ENCODE measurements at regions not wholly inside any gene's neighbourhood (a gene's known extent, or its start where the extent isn't known, plus 50 kb on each side); places are given as distances from the start of the nearest gene placed in this dataset.
A peak's percentile ranks its signal among the peaks of the same experiment; 100 is the strongest.
"Not testable (repeated sequence)": the region's sequence is repeated elsewhere in the genome, so short reads cannot be mapped to it uniquely, and the experiment has no call there.

DNA sequence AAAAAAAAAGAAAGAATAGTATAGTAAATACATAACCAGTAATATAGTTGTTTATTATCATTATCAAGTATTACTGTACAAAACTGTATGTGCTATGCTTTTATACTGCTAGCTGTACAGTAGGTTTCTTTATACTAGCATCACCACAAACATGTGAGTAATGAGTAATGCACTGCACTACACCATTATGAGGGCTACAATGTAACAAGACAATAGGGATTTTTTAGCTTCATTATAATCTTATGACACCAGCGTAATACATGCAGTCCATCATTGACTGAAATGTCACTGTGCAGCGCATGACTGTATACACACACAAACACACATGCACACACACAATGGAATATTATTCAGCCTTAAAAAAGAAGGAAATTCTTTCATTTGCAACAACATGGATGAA lies 111.5 kb upstream of the ZBED5 start:
- no peak for DNase-seq (ENCODE audit: low read depth)

DNA sequence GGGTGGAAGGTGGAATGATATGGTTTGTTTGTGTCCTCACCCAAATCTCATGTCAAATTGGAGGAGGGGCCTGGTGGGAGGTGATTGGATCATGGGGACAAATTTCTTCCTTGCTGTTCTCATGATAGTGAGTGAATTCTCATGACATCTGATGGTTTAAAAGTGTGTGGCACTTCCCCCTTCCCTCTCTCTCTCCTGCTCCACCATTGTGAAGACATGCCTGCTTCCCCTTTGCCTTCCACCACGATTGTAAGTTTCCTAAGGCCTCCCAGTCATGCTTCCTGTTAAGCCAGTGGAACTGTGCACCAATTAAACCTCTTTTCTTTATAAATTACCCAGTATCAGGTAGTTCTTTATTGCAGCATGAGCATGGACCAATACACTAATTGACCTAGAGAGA lies 99.0 kb upstream of the ZBED5 start:
- not testable (repeated sequence) for DNase-seq (ENCODE audit: low read depth)

DNA sequence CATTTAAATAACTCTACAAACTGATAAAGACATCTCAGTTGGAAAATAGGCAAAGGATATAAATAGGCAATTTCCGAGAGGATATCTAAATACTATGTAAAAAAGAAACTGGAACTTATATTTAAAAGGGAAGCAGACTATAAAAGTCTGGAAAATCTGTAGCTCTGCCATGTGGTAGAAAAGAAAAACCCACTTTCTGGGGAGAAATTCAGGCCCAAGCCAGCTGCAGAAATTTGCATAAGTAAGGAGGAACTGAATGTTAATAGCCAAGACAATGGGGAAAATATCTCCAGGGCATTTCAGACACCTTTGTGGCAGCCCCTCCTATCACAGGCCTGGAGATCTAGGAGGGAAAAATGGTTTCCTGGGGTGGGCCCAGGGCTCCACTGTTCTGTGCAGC lies 97.8 kb upstream of the ZBED5 start:
- no peak for DNase-seq (ENCODE audit: low read depth)

DNA sequence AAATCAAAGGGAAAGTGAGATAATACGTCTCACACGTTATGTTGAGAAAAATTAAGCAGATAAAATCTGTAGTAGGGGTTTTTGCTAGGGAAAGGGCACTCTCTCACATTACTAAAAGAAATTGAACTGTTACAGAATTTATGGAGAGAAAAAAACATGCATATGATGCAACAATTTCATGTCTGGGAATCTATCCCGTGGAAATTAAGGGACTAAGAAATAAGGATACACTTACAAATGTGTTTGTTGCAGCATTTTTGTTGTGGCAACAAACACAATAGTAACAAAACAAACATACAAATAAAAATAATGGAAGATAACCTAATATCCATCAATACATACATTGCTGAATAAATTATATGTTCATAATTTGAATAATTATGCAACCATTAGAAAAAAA lies 96.3 kb upstream of the ZBED5 start:
- no peak for DNase-seq (ENCODE audit: low read depth)

DNA sequence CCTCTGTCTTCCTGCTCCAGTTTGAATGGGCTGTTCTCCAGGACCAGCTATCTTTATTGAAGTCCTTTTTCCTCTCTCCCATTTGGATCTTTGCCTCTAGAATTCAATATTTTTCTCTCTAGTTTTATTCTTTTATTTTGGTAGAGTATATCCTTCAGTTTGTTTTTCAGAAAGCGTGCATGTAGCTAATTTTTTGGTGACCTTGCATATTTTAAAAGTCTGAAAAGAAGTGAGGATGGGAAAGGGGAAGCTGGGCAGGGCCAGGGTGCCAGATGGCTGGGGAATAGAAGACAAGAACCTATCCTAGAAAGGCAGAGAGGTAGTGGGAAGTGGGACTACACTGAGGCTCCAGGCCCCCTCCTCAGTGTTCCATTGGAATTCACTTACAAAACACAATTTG lies 95.0 kb upstream of the ZBED5 start:
- DNase-seq (ENCODE audit: low read depth), result no peak

DNA sequence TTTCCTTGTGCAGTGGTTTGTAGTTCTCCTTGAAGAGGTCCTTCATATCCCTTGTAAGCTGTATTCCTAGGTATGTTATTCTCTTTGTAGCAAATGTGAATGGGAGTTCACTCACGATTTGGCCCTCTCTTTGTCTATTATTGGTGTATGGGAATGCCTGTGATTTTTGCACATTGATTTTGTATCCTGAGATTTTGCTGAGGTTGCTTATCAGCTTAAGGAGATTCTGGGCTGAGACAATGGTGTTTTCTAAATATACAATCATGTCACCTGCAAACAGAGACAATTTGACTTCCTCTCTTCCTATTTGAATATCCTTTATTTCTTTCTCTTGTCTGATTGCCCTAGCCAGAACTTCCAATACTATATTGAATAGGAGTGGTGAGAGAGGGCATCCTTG lies 90.1 kb upstream of the ZBED5 start:
- not testable (repeated sequence) for DNase-seq (ENCODE audit: low read depth)

DNA sequence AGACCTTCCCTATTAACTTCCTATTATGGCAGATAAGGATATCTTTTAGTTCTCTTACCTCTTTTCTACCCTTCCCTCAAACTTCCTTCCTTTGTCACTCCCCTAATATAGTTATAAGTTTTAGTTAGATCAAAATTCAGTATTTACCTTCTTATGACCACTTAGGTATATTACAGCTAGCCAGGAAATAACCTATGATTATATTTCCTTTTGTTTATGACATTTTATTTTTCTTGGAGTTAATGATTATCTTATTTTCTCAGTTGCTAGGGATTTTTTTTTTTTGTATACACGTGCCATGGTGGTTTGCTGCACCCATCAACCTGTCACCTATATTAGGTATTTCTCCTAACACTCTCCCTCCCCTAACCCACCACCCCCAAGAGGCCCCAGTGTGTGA lies 88.2 kb upstream of the ZBED5 start:
- DNase-seq (ENCODE audit: low read depth), result no peak

DNA sequence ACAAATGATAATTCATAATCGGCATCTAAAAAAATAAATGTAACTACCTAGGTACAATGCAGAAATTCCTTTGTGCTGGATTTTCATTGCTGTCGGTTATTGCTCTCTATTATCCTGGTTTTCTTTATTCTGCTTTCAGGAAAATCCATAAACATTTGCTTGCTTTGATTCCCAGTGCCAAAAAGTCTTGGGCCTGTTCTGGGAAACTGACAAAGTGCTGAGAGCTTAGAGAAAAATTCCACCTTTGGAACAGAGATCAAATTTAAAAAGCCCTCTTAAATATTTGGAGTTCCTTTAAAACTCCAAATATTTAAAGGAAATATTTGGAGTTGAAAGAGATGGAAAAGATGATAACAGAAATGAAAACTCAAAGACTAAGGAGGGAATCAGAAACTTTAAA lies 87.3 kb upstream of the ZBED5 start:
- no peak for DNase-seq (ENCODE audit: low read depth)

DNA sequence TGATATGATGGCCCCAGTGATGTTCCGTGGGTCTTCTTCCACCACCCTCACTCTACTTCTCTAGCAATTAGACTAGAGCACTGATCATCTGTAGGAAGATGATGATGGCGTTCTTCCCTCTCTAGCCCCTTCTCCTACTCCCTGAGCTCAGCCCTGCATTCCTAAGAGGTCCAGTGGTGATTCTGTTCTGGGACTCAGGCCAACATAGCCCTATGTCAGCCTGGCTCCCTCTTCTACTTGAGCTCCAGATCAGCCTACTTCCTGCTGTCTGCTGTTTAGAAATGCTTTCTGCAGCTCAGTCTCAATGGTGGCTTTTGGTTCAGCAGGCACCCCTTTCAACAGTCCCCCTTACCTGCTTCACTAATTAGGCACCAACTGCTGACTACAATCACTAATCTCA lies 86.1 kb upstream of the ZBED5 start:
- no peak for DNase-seq (ENCODE audit: low read depth)

DNA sequence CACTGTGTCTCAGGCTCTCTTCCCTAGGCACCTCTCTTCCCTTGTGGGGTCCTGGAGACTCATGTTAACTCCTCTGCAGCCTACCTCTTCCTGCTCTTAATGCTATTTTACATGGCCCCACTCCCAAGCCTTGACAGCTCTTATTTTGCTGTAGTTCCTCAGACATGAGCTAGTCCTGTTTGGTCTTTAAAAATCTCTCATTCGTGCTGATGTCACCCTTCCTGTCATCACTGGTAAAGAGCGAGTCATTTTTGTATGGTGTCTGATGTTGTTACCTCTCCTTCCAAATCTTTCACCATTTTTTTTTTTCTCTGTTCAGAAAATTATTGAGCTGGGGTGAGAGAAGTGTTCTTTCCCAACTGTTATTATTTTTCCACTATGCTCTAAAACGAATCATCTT lies 84.8 kb upstream of the ZBED5 start:
- no peak for DNase-seq (ENCODE audit: low read depth)

DNA sequence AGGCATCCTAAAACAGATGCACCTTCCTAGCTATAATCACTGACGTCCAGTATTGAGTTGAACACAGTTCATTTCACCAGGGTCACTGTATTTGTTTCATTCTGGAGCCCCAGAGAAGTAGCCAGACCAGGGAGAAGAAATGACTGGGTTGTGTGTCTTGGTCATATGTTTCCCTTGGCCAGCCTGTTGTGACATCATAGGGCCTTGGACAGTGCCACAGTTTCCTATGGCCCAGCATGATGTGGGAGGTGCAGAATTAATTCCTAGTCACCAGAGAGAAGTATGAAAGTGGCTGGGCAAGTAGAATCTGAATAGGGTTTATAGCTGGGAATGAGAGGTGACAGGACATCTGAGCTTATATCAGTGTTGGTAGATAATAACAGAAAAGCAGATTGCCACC lies 84.0 kb upstream of the ZBED5 start:
- no peak for DNase-seq (ENCODE audit: low read depth)

DNA sequence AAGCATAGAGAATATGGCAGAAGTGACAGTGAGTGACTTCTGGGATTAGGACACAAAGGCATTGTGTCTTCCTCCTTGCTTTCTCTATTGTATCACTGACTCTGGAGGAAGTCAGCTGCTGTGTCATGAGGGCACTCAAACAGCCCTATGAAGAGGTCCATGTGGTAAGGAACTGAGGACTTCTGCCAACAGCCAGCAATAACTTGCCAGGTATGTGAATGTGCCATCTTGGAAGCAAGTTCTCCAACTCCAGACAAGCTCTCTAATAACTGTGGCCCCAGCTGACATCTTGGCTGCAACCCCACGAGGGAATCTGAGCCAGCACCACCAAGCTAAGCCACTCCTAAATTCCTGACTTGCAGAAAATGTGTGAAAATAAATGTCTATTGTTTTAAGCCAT lies 83.6 kb upstream of the ZBED5 start:
- DNase-seq (ENCODE audit: low read depth), result peak; percentile 73

DNA sequence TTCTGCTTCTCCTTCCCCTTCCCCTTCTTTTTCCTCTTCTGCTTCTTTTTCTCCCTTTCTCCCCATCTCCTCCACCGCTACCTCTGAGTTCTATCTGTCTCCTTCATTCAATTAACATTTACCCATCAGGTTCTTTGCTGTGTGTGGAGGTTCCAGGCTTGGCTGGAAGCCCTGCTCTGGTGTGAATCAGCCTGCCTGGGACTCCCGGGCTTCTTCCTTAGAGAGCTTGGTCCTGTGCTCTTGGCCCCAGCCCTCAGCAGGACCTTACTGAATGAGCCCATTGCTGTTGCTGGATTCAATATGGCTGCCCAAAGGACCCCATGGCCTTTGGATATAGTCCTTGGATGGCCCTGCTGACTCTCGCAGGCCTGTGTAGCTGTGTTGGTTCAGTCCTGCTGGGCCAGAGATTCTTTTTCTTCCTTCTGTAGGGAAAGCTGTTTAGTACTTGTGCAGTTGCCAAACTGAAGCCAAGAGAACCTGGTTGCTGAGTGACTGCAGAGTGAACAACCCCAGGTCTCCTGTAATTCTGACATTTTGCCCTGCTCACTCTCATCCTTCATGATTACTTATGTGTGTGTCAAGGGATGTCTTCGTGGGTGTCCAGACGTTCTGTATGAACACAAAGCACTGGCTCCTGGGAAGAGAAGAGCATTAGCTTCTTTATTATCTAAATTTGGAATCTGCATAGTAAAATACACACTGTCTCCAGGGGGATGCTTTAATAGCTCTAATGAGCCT lies 81.0 kb upstream of the ZBED5 start:
- DNase-seq (ENCODE audit: low read depth), result no peak

DNA sequence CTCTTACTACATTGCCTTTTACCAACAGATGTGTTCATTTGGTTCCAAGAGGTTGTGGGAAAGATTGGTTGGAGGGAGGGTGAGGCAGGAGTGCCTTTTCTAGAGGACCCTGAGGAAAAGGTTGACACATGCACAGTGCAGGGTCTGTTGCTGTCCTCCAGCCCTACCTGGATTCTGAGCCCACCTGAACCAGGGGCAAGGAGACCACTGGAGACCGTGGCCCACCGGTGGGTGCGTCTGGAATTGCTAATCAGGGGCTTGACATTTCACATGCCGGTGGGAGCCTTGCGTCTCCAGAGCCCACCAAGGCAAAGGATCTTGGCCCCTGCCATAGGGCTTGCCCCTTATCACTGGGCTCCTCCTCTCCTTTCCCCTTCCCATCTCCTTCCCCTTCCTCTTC lies 80.4 kb upstream of the ZBED5 start:
- no peak for DNase-seq (ENCODE audit: low read depth)

DNA sequence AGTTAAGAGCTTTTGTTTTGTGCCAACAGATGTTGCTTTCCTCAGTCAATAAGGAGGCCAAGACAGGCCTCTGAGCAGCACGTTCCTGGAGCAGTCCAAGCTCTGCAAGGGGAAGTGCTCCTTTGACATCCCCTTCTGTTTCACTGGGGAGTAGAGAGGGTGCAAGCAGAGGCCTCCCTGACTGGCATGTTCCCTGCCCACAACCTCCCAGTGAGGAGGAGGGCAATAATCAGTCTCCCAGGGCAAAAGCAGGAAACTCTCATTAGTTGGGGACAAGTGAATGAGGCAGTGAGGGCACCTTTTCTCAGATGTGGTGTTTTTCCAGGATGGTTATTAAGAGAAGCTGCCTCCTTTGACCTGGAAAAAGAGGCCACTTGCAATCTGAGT lies 79.5 kb upstream of the ZBED5 start:
- DNase-seq (ENCODE audit: low read depth), result no peak

DNA sequence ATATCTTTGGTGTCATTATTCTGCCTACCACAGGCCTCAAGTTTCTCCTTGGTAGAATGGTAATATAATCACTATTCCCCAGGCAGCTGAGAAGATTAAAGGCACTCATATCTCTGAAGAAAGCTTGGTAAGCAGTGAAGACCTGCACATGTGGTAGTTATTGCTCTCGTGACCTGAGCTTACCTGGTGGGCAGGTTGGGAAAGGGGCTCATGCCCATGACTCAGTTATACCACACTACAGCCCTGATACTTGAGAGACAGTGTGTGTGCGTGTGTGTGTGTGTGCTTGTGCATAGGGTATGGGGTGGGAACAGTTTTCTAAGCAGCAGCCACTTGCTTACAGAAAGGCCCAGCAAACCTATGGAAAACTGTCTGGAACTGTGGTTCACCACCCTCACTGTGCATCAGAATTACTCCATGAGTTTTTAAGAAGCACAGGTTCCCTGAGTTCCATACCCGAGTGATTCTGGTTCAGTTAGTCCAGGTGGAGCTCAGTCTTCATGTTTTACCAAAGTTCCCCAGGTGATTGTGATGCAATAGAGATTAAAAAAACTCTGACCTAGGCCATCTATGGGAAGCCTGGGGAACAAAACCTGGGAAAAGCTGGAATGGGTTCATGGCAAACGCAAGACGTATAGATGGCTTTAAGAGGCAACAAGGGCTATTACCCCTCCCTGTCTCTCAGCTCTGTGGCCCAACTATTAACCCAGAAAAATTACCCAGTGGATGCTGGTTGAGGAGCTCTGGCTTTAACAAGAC lies 79.0 kb upstream of the ZBED5 start:
- no peak for DNase-seq (ENCODE audit: low read depth)

DNA sequence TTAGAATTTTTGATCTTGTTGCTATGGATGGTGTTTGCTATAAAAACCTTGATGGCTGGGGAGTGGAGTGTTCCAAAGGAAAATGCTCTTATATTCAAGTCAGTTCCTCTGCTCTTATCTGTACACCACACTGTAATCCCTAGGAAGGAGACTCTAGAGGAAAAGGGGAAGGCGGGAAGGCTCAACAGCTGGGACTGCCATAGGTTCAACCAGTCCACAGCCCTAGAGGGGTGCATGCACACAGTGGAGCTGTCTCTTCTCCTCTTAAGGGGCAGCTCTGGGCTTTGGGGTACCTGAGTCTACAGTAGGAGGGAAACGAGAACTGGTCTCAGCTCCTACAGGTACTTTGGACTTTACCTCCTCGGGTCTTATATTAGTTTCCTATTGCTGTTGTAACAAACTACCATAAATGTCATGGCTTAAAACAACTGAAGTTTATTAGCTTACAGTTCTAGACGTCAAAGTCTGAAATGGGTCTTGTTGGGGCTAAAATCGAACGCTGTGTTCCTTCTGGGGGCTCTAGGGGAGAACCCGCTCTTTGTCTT lies 77.2 kb upstream of the ZBED5 start:
- no peak for DNase-seq (ENCODE audit: low read depth)

DNA sequence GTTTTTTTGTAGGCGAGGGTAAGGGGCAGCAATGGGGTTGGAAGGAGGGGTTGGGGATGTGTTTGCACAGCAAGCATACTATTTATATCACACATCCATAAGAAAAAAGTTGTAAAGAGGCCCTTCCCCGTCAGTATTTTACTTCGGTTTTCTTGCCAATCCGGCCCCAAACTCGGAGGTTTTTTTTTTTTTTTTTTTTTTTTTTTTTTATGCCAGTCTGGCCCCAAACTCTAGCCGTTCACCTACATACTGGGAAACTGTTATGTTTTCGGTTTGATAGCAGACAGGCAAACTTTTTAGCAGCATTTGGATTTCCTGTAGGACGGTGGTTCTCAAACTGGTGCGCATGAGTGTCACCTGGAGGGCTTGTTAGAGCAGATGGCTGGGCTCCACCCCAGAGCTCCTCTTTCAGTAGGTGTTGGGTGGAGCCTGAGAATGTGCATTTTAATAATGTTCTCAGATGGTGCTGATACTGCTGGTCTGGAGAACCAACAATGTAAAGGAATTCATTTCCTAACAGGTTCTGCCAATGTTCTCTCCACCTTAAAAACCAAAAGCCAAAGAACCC lies 76.5 kb upstream of the ZBED5 start:
- no peak for DNase-seq (ENCODE audit: low read depth)

DNA sequence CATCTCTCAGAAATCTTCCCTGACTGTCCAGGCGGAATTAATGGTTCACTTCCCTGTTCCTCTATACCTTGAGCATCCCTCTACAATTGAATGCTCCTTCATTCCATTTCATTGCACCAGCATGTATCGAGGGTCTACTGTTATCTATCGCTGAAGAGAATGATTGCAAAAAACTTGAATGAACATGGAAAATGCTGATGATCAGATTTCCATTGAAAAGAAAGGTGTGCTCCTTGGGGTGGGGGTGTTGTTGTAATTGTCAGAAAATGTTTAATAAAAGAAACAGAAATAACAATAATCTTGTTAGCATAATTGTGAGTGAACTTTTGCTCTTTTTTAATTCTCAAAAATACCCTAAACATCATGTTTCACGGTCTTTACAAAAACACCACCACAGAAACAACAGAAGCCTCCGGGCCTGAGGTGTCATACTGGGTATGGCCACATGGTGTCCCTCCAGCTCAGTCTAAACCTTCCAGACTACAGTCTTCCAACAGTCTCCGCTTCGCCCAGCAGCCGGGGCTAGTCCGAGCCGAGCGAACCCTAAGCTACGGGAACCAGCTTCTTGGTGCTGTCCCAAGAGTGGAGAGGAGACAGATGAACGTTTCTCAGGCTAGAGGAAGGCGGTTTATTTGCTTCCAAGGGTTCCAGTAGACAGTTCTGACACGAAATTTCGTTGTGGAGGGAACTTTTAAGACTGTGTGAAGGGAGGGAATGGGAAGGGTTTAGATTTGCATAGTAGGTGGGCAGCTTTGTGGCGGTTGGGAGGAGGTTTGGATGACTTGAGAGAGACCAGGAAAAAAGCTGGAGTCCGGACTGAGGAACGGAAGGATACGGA lies 75.8 kb upstream of the ZBED5 start:
- peak; percentile 96 for DNase-seq (ENCODE audit: low read depth)

DNA sequence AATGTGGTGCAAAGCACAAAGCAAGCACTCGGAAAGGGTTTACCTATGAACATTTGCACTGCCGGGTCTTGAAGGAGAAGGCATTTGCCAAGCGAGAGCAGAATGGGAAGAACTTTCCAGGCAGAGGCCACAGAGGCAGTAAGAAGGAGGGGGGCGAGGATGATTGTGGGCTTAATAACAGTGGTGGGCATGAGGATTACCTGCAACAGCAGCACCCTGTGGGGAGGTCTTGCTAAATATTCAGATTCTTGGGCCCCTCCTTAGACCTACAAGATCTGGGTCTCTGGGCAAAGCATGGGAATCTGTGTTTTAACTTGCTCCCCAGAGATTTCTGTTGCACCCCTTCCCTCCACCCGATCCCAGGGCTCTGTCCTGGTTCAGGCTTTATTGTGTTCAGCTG lies 75.1 kb upstream of the ZBED5 start:
- DNase-seq (ENCODE audit: low read depth), result no peak
